BE2C (cell line): ENCODE measurements at regions not wholly inside any gene's neighbourhood (a gene's known extent, or its start where the extent isn't known, plus 50 kb on each side); places are given as distances from the start of the nearest gene placed in this dataset.

Source experiments
- DNase-seq: peaks from one replicate; pipeline ENCODE4 v3.0.0-alpha.2; 2020
- H3K27me3 ChIP-seq: fragments of 250-450 bp; sonication (Bioruptor Pico); 2 replicates; pipeline ENCODE4 v1.5.1; 2020; ENCODE audit warnings: mild to moderate bottlenecking
- H3K36me3 ChIP-seq: fragments of 250-450 bp; sonication (Bioruptor Pico); 2 replicates; pipeline ENCODE4 v1.5.1; 2020; ENCODE audit warnings: mild to moderate bottlenecking
- H3K4me1 ChIP-seq: fragments of 250-450 bp; sonication (Bioruptor Pico); 2 replicates; pipeline ENCODE4 v1.5.1; 2020
- H3K4me3 ChIP-seq: 2 replicates; pipeline ENCODE4 v1.5.1; 2011; ENCODE audit warnings: low read depth, low read length
- H3K9me3 ChIP-seq: fragments of 250-450 bp; sonication (Bioruptor Pico); 2 replicates; pipeline ENCODE4 v1.5.1; 2020
- TF ChIP-seq, protein P1 (sequence below): IDR thresholded peaks from 2 replicates; pipeline ENCODE4 v1.5.1; 2012; ENCODE audit warnings: mild to moderate bottlenecking, low read depth, low read length

DNA sequence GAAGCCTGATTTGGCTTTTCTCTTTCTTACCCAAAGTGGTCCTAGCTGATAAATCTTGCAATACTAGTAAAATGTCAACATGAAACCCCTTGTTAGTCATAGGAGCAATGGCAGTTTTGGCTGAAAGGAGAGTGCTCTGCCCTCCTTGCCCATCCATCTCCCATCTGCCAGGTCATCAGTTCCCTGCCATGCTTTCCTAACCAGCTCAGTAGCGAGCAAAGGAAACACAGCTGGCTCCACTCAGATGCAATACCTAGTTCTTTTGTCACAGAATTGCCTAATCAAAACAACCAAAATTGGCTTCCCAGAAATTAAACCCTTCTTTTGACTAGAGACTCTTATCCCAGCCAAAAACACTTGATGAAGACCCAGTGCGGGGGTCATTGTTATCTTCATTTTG lies 733.0 kb downstream of the CCSER2 start:
- H3K9me3 ChIP-seq = no peaks in the 10 kb centered on the region
- no peaks in the 10 kb centered on the region for H3K4me1 ChIP-seq
- no peaks in the 10 kb centered on the region for H3K36me3 ChIP-seq
- no peak overlapping the region for H3K4me3 ChIP-seq
- TF ChIP-seq, protein P1, sequence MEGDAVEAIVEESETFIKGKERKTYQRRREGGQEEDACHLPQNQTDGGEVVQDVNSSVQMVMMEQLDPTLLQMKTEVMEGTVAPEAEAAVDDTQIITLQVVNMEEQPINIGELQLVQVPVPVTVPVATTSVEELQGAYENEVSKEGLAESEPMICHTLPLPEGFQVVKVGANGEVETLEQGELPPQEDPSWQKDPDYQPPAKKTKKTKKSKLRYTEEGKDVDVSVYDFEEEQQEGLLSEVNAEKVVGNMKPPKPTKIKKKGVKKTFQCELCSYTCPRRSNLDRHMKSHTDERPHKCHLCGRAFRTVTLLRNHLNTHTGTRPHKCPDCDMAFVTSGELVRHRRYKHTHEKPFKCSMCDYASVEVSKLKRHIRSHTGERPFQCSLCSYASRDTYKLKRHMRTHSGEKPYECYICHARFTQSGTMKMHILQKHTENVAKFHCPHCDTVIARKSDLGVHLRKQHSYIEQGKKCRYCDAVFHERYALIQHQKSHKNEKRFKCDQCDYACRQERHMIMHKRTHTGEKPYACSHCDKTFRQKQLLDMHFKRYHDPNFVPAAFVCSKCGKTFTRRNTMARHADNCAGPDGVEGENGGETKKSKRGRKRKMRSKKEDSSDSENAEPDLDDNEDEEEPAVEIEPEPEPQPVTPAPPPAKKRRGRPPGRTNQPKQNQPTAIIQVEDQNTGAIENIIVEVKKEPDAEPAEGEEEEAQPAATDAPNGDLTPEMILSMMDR = no peak
- H3K27me3 ChIP-seq = peaks cover 6% of the 10 kb centered on the region; the same call in 1 of the 2 replicates
- DNase-seq = no peak

DNA sequence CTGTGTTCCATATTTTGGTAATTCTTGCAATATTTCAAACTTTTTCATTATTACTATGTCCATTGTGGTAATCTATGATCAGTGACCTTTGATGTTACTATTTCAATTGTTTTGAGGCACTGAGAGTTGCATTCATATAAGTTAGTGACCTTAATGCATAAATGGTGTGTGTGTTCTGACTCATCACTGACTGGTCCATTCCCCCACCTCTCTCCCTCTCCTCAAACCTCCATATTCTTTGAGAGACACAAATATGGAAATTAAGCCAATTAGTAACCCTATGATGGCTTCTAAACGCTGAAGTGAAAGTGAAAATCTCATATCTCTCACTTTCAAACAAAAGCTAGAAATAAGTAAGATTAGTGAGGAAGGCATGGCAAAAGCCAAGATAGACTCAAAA lies 739.6 kb downstream of the CCSER2 start:
- H3K36me3 ChIP-seq = no peaks in the 10 kb centered on the region
- no peak overlapping the region for H3K4me3 ChIP-seq
- H3K9me3 ChIP-seq = no peaks in the 10 kb centered on the region
- no peaks in the 10 kb centered on the region for H3K4me1 ChIP-seq
- no peak for DNase-seq
- H3K27me3 ChIP-seq = peaks cover 2% of the 10 kb centered on the region; the same call in 1 of the 2 replicates
- TF ChIP-seq, protein P1 = no peak

DNA sequence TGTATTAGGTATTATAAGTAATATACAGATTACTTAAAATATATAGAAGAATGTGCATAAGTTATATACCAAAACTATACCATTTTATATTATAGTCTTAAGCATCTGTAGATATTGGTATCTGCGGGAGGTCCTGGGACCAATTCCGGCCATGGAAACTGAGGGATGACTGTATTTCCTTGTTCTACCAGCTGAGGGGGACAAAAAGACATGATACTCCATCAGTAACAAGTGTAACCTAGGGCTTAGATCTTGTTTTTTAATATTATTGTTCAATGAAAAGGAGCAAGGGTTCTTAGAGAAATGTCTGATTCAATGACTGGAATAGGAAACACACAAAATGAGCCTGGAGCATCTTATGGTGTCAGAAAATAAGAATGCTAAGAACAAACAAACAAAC lies 752.5 kb downstream of the CCSER2 start:
- H3K9me3 ChIP-seq = no peaks in the 10 kb centered on the region
- H3K4me3 ChIP-seq = no peak overlapping the region
- no peaks in the 10 kb centered on the region for H3K36me3 ChIP-seq
- H3K27me3 ChIP-seq = no peaks in the 10 kb centered on the region; the same call in 1 of the 2 replicates
- TF ChIP-seq, protein P1 = peak; percentile 43
- peak; percentile 4 for DNase-seq
- H3K4me1 ChIP-seq = no peaks in the 10 kb centered on the region

DNA sequence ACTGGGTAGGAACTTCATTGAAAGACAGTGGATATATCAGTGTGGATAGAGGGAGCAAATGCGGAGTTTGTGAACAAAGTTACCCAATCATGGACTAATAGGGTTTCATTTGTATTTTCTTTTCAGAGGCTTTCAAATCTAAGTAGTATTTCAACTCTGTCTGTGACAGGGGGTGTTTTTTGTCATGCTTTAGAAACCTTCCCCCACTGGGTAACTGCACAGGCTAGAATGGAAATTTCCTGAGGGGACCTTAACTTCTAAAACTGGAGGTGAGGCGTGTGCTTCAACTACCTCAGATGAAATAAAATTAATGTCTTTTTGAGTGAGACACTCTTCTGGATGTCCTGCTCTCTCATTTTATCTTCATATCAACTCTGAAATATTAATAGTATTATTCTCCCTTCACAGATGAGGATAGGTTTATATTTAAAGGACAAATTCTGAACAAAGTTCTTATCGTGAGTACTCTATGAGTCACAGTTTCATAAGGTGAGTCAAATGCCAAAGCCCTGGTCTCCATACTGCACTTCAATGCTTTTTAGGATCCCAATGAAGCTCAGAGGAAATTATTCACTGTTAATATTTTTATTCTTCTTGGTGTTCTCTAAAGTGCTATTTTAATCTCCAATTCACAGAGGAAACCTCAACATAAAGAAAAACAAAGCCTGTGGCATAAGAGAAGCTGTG lies 770.6 kb downstream of the CCSER2 start:
- Histone ChIP-seq H3K27me3 (no peaks in the 10 kb centered on the region; the same call in 1 of the 2 replicates), H3K4me1 (no peaks in the 10 kb centered on the region)
- TF ChIP-seq, protein P1 = no peak

DNA sequence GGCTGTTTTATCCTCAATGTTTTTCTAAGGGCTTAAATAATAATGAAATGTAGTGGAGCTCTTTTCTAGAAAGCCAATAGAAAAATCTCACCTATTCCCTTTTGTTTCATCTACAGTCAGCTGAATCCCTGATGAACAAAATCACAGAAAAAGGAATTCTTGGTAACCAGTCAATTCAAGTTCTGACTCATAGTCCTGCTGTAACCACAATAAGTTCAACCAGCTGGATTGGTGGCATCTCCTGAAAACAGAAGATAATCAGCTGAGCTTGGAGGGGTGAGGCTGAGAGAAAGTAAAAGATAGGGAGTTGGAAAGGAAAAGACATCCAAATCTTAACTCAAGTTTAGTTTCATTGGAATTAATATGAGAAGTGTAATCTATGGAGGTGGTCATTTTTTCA lies 772.1 kb downstream of the CCSER2 start:
- no peaks in the 10 kb centered on the region for H3K27me3 ChIP-seq
- H3K9me3 ChIP-seq = no peaks in the 10 kb centered on the region
- H3K36me3 ChIP-seq = no peaks in the 10 kb centered on the region
- H3K4me1 ChIP-seq = no peaks in the 10 kb centered on the region
- TF ChIP-seq, protein P1 = no peak
- no peak for DNase-seq
- H3K4me3 ChIP-seq = no peak overlapping the region

More for the DNA sequence above, 770.6 kb downstream of the CCSER2 start:
- no peaks in the 10 kb centered on the region for H3K36me3 ChIP-seq
- DNase-seq = no peak
- no peak overlapping the region for H3K4me3 ChIP-seq
- no peaks in the 10 kb centered on the region for H3K9me3 ChIP-seq

DNA sequence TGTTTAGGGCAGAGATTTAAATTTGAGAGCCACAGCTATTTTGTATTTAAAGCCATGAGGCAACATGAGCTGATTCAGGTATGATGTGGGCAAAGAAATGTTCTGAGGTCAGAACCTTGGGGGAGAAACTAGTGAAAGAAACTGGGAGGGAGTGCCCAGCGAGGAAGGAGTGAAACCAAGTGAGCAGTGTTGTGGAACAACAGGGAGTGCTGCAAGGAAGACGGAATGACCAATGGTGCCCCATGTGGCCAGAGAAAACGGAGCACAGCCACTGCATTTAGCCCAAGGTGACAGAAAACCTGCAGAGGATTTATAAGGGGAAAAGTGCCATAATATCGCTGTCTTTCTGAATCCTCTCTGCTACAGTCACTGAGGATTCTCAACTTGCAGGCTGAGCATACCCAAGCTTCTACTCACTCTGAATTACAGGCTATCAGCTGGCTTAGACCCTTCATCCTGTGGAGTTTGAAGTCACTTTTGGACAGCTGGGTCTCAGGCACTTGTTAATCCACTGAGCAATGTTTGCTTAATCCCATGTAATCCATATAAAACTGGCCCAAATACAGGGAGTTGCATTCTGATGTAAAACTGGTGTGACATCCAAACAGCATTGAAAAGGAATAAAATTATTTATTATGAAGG lies 777.3 kb downstream of the CCSER2 start:
- Histone ChIP-seq H3K4me3 (no peak overlapping the region), H3K27me3 (peaks cover 14% of the 10 kb centered on the region), H3K9me3 (no peaks in the 10 kb centered on the region), H3K4me1 (no peaks in the 10 kb centered on the region), H3K36me3 (no peaks in the 10 kb centered on the region)
- peak; percentile 11 for DNase-seq
- TF ChIP-seq, protein P1 = peak; percentile 48
